ENCODE measurements at regions not wholly inside any gene's neighbourhood (a gene's known extent, or its start where the extent isn't known, plus 50 kb on each side); places are given as distances from the start of the nearest gene placed in this dataset.
A peak's percentile ranks its signal among the peaks of the same experiment; 100 is the strongest.

DNA sequence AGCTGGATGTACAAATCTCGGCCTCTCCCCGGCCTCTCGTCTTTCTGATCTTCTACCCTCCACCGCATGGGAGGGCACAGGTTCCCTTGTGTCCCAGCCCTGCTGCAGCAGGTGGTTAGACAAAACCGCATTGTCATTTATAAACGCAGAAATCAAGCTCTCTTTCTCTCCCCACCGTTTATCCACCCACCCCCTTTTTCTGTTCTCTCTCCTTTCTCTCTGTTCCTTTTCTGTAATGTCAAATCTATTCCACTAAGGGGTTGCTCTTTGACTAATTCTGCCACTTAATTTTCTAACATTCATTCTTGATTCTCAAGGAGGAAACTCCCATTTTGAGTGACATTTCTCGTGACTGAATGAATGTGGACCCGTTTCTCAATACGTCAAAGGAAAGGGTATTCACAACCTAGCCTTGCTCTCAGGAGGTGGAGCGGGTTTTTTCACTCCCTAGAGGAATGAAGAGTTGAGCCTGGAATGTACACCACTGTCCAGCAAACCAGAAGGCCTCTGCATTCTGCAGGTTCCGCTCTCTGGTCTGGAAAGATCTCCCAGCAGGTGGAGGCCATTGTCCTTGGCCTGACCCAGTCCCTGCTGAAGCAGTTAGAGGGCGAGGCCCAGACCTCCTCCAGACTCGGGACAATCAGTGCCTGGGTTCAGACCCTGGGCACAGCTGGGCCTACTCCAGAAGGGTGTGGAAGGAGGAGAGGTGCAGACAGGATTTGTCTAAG lies 70.9 kb upstream of the ENPP6 start:
- H3K27me3 ChIP-seq, result no peaks in the 10 kb centered on the region
- intact Hi-C loops (cut with DNase I; ENCODE audit: low total_unique reads), result no loop called here
- H3K4me3 ChIP-seq, result no peak overlapping the region
- no peak for DNase-seq (ENCODE audit: low spot score in 2 of 2)
- H3K9me3 ChIP-seq, result no peaks in the 10 kb centered on the region
- no peak for TF ChIP-seq POLR2A (IDR thresholded peaks at IDR 0.05)
- TF ChIP-seq, protein P1, sequence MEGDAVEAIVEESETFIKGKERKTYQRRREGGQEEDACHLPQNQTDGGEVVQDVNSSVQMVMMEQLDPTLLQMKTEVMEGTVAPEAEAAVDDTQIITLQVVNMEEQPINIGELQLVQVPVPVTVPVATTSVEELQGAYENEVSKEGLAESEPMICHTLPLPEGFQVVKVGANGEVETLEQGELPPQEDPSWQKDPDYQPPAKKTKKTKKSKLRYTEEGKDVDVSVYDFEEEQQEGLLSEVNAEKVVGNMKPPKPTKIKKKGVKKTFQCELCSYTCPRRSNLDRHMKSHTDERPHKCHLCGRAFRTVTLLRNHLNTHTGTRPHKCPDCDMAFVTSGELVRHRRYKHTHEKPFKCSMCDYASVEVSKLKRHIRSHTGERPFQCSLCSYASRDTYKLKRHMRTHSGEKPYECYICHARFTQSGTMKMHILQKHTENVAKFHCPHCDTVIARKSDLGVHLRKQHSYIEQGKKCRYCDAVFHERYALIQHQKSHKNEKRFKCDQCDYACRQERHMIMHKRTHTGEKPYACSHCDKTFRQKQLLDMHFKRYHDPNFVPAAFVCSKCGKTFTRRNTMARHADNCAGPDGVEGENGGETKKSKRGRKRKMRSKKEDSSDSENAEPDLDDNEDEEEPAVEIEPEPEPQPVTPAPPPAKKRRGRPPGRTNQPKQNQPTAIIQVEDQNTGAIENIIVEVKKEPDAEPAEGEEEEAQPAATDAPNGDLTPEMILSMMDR (IDR thresholded peaks at IDR 0.05), result no peak
- no peak for TF ChIP-seq POLR2AphosphoS5 (IDR thresholded peaks at IDR 0.05)
- H3K36me3 ChIP-seq, result no peaks in the 10 kb centered on the region
- peak overlapping the region; percentile 32 to 75 for H3K27ac ChIP-seq
- H3K4me1 ChIP-seq, result peaks cover 0 to 5% of the 10 kb centered on the region in 2 donors

- peak; percentile 53 to 74 for DNase-seq (ENCODE audit: low spot score in 2 of 2)
- peak overlapping the region; percentile 32 to 75 for H3K27ac ChIP-seq
- H3K27me3 ChIP-seq, result no peaks in the 10 kb centered on the region
- TF ChIP-seq, protein P1 (IDR thresholded peaks at IDR 0.05), result peak in 1 of 3 donors; percentile 16
- no peak for TF ChIP-seq POLR2A (IDR thresholded peaks at IDR 0.05)
- TF ChIP-seq POLR2AphosphoS5 (IDR thresholded peaks at IDR 0.05), result peak in 2 of 3 donors; percentile 19 to 23
- H3K36me3 ChIP-seq, result no peaks in the 10 kb centered on the region
- peak overlapping the region in 2 of 3 donors; percentile 6 to 17 for H3K4me3 ChIP-seq
- intact Hi-C loops (cut with DNase I; ENCODE audit: low total_unique reads), result no loop called here
- peaks cover 0 to 5% of the 10 kb centered on the region in 2 donors for H3K4me1 ChIP-seq
- H3K9me3 ChIP-seq, result no peaks in the 10 kb centered on the region
Measured at GRCh38 chr4:184287697-184288255, 70.1 kb upstream of the ENPP6 start.

DNA sequence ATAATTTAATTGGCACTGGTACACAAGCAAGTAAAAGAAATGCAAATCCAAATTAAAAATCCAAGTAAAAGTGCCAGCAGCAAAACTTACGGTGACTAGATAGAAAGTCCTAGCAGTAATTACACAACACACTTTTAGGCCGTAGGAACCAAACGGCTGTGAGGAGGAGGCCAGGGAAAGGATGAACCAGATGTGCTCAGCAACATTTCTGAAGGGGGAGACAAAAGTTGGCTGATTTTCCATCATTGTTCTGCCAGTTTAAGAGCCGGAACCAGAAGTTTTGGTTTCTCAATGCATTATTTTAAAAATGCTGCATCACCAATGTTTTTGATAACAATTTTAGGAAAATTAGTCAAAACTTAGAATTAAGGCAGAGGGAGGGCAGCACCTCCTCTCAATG lies 68.7 kb upstream of the ENPP6 start:
- peaks cover 0 to 9% of the 10 kb centered on the region in 2 donors for H3K4me1 ChIP-seq
- peak overlapping the region; percentile 67 to 75 for H3K27ac ChIP-seq
- no peaks in the 10 kb centered on the region for H3K27me3 ChIP-seq
- intact Hi-C loops (cut with DNase I; ENCODE audit: low total_unique reads), result no loop called here
- H3K4me3 ChIP-seq, result no peak overlapping the region
- no peaks in the 10 kb centered on the region for H3K9me3 ChIP-seq
- TF ChIP-seq, protein P1 (IDR thresholded peaks at IDR 0.05), result no peak
- no peak for TF ChIP-seq POLR2AphosphoS5 (IDR thresholded peaks at IDR 0.05)
- no peak for TF ChIP-seq POLR2A (IDR thresholded peaks at IDR 0.05)
- no peak for DNase-seq (ENCODE audit: low spot score in 2 of 2)
- H3K36me3 ChIP-seq, result no peaks in the 10 kb centered on the region

- H3K9me3 ChIP-seq, result no peaks in the 10 kb centered on the region
- peaks cover 0 to 9% of the 10 kb centered on the region in 2 donors for H3K4me1 ChIP-seq
- TF ChIP-seq POLR2AphosphoS5 (IDR thresholded peaks at IDR 0.05) (no peak), POLR2A (IDR thresholded peaks at IDR 0.05) (no peak)
- TF ChIP-seq, protein P1 (IDR thresholded peaks at IDR 0.05), result no peak
- H3K27me3 ChIP-seq, result no peaks in the 10 kb centered on the region
- no peak overlapping the region for H3K4me3 ChIP-seq
- no peak for DNase-seq (ENCODE audit: low spot score in 2 of 2)
- H3K36me3 ChIP-seq, result no peaks in the 10 kb centered on the region
- intact Hi-C loops (cut with DNase I; ENCODE audit: low total_unique reads), result no loop called here
- no peak overlapping the region for H3K27ac ChIP-seq
Measured at GRCh38 chr4:184284742-184285141, 67.1 kb upstream of the ENPP6 start.

GRCh38 chr4:184284336-184284690 lies 66.6 kb upstream of the ENPP6 start:
- H3K4me1 ChIP-seq, result peaks cover 0 to 9% of the 10 kb centered on the region in 2 donors

More at GRCh38 chr4:184284336-184284690, 66.6 kb upstream of the ENPP6 start:
- Histone ChIP-seq H3K27me3 (no peaks in the 10 kb centered on the region), H3K9me3 (no peaks in the 10 kb centered on the region), H3K4me3 (peak overlapping the region in 1 of 3 donors; percentile 34), H3K36me3 (no peaks in the 10 kb centered on the region), H3K27ac (peak overlapping the region in 1 of 2 donors; percentile 21)
- no peak for DNase-seq (ENCODE audit: low spot score in 2 of 2)
- TF ChIP-seq POLR2A (IDR thresholded peaks at IDR 0.05) (no peak), POLR2AphosphoS5 (IDR thresholded peaks at IDR 0.05) (no peak)
- TF ChIP-seq, protein P1 (IDR thresholded peaks at IDR 0.05), result no peak
- intact Hi-C loops (cut with DNase I; ENCODE audit: low total_unique reads), result no loop called here
